ENCODE measurements at regions not wholly inside any gene's neighbourhood (a gene's known extent, or its start where the extent isn't known, plus 50 kb on each side); places are given as distances from the start of the nearest gene placed in this dataset.

- DNase-seq (ENCODE audit: low read depth in 1 of 2, low spot score in 1 of 2) = no peak
Observed at GRCh38 chr9:121568343-121569265, 69.0 kb upstream of the GGTA1 start.

GRCh38 chr9:121569266-121569648, 69.6 kb upstream of the GGTA1 start:
- no peak for DNase-seq (ENCODE audit: low read depth in 1 of 2, low spot score in 1 of 2)

- no peak for DNase-seq (ENCODE audit: low read depth in 1 of 2, low spot score in 1 of 2)
Observed at GRCh38 chr9:121572581-121572980, 72.9 kb upstream of the GGTA1 start.

GRCh38 chr9:121573717-121574485, 74.3 kb upstream of the GGTA1 start:
- no peak for DNase-seq (ENCODE audit: low read depth in 1 of 2, low spot score in 1 of 2)

- DNase-seq (ENCODE audit: low read depth in 1 of 2, low spot score in 1 of 2) = no peak
Observed at GRCh38 chr9:121574774-121575519, 75.3 kb upstream of the GGTA1 start.

- no peak for DNase-seq (ENCODE audit: low read depth in 1 of 2, low spot score in 1 of 2)
Observed at GRCh38 chr9:121576281-121577075, 75.0 kb upstream of the DAB2IP start.

GRCh38 chr9:121577166-121577565, 74.3 kb upstream of the DAB2IP start:
- no peak for DNase-seq (ENCODE audit: low read depth in 1 of 2, low spot score in 1 of 2)

GRCh38 chr9:121577572-121577971, 73.9 kb upstream of the DAB2IP start:
- no peak for DNase-seq (ENCODE audit: low read depth in 1 of 2, low spot score in 1 of 2)

- no peak for DNase-seq (ENCODE audit: low read depth in 1 of 2, low spot score in 1 of 2)
Observed at GRCh38 chr9:121581786-121582600, 69.4 kb upstream of the DAB2IP start.

GRCh38 chr9:121582641-121583040, 68.8 kb upstream of the DAB2IP start:
- DNase-seq (ENCODE audit: low read depth in 1 of 2, low spot score in 1 of 2) = no peak

GRCh38 chr9:121584421-121584820, 67.0 kb upstream of the DAB2IP start:
- no peak for DNase-seq (ENCODE audit: low read depth in 1 of 2, low spot score in 1 of 2)

- no peak for DNase-seq (ENCODE audit: low read depth in 1 of 2, low spot score in 1 of 2)
Observed at GRCh38 chr9:121587863-121588262, 63.6 kb upstream of the DAB2IP start.

GRCh38 chr9:121589986-121590385, 61.4 kb upstream of the DAB2IP start:
- DNase-seq (ENCODE audit: low read depth in 1 of 2, low spot score in 1 of 2) = no peak

- DNase-seq (ENCODE audit: low read depth in 1 of 2, low spot score in 1 of 2) = no peak
Observed at GRCh38 chr9:121592265-121592664, 59.2 kb upstream of the DAB2IP start.

- DNase-seq (ENCODE audit: low read depth in 1 of 2, low spot score in 1 of 2) = no peak
Observed at GRCh38 chr9:121593066-121593465, 58.4 kb upstream of the DAB2IP start.

GRCh38 chr9:121596515-121596914, 54.9 kb upstream of the DAB2IP start:
- DNase-seq (ENCODE audit: low read depth in 1 of 2, low spot score in 1 of 2) = no peak

- no peak for DNase-seq (ENCODE audit: low read depth in 1 of 2, low spot score in 1 of 2)
Observed at GRCh38 chr9:121597698-121598166, 53.7 kb upstream of the DAB2IP start.

- DNase-seq (ENCODE audit: low read depth in 1 of 2, low spot score in 1 of 2) = no peak
Observed at GRCh38 chr9:121598167-121598964, 53.1 kb upstream of the DAB2IP start.
